Stimulated activated CD4-positive, alpha-beta T cell treated with anti-CD3 and anti-CD28 coated beads, TNF-alpha, amount 100 ng/mL, for 1 hour (primary cell): ENCODE measurements at regions not wholly inside any gene's neighbourhood (a gene's known extent, or its start where the extent isn't known, plus 50 kb on each side); places are given as distances from the start of the nearest gene placed in this dataset.
"Not testable (repeated sequence)": the region's sequence is repeated elsewhere in the genome, so short reads cannot be mapped to it uniquely, and the experiment has no call there.

Experiments
- DNase-seq, 3 donors: peaks; one replicate each; pipeline ENCODE4 v3.0.0-alpha.2; 2020; ENCODE audit warnings: low read depth in 3 of 3, low spot score in 1 of 3

- DNase-seq = no peak
Measured at GRCh38 chr16:82302042-82302727, 132.2 kb upstream of the MPHOSPH6 start.

DNA sequence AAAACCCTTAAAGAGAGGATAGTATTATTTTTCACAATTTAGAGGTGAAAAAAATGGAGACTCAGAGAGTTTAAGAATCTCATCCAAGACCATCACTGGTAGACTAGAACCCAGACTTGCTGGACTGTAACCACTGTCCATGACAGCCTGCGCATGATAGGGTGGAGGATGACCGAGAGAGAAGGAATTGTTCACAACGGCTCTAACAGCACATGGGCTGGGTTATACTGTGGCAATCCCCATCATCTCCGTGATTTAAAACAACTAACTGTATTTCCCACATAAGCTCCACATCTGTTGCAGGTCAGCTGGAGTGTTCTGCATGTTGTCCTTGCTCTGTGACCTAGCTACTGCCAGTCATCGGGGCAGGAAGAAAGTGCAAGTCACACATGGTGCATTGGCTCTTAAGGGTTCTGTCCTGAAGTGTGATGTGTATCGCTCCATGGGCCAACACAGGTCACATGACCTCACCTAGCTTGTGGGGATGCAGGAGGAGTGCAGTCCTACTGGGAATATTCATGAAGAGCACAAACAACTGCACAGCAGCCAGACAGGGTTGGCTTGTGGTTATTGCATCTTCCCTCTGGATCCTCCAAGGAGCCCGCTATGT, 131.2 kb upstream of the MPHOSPH6 start:
- no peak for DNase-seq

- no peak for DNase-seq
Measured at GRCh38 chr16:82300374-82300951, 130.4 kb upstream of the MPHOSPH6 start.

GRCh38 chr16:82298472-82298871, 128.4 kb upstream of the MPHOSPH6 start:
- DNase-seq = no peak

GRCh38 chr16:82295290-82296201, 125.5 kb upstream of the MPHOSPH6 start:
- no peak for DNase-seq

DNA sequence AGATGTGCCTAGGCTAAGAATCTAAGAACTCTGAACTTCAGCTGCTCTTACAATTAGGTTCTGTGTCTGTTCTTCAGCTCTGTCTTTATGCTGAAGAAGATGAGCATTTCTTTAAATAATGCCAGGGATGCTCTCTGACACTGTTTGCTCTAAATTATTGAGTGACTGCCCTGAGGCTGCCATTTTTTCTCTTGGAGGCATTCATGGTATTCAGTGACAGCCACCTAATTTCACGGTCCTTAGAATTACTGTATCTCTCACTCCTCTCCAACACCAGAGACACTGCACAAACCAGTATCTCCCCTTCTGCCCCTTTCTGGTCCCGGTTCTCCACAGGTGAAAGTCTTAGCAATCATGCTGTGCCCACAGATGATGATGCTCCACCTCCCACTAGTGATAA, 123.6 kb upstream of the MPHOSPH6 start:
- DNase-seq = no peak

DNA sequence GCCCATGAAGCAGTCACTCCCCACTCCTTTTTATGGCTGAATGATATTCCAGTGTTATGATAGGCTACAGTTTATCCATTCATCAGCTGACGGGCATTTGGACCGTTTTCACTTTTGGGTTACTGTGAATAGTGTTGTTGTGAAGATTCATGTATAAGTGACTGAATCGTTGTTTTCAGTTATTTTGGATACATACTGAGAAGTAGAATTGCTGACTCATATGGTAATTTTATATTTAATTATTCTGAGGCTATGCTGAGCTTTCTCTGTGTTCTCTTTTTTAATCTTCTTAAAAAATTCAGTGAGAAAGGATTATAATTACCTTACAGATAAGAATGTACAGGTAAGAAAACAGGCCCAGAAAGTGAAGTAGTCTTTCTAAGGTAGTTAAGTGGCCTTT, 117.9 kb upstream of the MPHOSPH6 start:
- DNase-seq = no peak

- DNase-seq = no peak
Measured at GRCh38 chr16:82282662-82283061, 112.6 kb upstream of the MPHOSPH6 start.

- DNase-seq = no peak
Measured at GRCh38 chr16:82281544-82281943, 111.5 kb upstream of the MPHOSPH6 start.

- no peak for DNase-seq
Measured at GRCh38 chr16:82280867-82281266, 110.8 kb upstream of the MPHOSPH6 start.

DNA sequence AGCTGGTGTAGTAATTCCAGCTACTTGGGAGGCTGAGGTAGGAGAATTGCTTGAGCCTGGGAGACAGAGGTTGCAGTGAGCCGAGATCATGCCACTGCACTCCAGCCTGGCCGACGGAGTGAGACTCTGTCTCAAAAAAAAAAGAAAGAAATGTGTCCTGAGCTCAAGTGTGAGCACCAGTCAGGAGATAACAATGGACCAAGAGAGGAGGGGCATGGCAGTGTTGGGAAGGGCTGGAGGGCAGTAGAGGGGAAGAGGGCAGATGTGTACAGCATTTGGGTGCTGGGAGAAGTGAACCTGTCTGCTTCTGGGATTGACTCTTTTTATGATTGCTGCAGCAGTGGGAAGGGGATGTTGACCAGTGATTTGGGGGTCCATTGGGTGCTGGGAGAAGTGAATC, 105.3 kb upstream of the MPHOSPH6 start:
- DNase-seq = not testable (repeated sequence)

DNA sequence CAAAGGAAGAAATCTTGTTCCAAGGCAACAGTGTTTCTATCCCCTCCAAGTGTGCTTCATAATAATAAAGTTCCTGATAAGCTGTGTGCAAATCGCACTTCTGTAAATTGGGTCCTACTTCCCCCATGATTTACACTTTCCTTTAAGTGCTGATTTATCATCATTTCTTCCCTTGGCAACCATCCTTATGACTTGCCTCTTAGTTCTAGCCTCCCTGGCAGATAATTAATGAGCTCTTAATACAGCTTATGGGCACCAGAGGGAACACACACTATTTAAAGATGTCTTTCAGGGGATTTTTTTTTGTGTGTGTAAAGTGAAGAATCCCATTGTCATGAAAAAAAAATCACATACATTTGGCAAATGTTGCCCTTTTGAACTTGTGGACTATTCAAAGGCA, 101.6 kb upstream of the MPHOSPH6 start:
- no peak for DNase-seq

DNA sequence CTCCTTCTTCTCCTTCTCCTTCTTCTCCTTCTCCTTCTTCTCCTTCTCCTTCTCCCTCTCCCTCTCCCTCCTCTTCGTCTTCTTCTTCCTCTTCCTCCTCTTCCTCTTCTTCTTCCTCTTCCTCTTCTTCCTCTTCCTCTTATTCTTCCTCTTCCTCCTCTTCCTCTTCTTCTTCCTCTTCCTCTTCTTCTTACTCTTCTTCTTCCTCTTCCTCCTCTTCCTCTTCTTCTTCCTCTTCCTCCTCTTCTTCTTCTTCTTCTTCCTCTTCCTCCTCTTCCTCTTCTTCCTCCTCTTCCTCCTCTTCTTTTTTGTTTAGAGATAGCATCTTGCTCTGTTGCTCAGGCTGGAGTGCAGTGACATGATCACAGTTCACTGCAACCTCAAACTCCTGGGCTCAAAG, 97.7 kb upstream of the MPHOSPH6 start:
- DNase-seq = not testable (repeated sequence)

DNA sequence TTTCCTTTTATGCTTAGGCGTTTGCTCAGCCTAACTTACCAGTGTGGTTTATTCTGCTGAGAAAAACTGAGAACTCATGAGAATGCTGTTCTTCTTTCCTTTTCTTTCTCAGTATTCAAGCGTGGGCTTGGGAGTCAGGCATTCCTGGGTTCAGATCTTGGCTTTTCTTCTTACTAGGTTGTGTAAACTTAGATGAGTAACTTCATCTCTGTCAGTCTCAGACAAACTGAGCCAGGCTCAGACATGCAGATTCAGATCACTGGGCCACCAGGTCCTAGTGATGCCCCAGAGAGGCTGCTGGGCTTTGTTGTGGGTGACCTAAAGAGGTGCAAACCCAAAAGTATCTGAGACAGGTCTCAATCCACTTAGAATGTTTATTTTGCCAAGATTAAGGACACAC, 95.8 kb upstream of the MPHOSPH6 start:
- no peak for DNase-seq

DNA sequence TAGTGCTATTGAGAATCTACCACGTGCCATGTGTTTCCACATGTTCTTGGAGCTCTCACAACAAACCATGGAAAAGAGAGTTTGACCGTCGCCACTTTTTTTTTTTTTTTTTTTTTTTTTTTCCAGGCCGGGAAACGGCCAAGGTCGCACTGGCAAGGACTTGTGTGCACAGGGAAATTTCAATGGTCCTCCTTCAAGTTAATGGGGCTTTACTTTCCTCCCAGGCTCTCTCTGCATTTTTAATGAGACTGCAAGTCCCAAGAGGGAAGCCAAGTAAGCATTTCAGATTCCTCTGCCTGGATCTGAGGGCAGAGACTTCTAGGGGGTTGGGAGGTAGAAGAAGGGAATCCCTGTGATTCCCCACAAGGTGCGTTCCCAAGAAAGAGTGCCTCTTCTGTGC, 94.7 kb upstream of the MPHOSPH6 start:
- no peak for DNase-seq

- DNase-seq = peak in 2 of 3 donors; percentile 2 to 16
Measured at GRCh38 chr16:82263521-82264143, 93.6 kb upstream of the MPHOSPH6 start.

DNA sequence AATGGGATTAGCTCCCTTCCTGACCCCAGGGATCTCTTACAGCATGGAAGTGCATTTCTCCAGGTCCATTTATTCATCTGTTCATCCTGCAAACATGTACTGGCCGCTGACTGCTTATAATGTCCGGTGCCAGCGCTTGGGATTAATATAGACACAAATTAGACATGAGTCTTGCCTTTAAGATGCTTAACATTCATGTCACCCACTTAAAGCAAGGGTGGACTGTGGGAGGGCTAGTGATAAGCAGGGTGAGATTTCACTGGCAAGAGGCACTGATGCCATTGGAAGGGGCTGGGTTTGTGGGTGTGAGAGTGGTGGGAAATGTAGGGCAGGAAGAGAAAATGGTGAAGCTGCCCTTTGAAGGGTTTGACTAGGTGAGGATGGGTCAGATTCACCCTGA, 92.2 kb upstream of the MPHOSPH6 start:
- DNase-seq = no peak

DNA sequence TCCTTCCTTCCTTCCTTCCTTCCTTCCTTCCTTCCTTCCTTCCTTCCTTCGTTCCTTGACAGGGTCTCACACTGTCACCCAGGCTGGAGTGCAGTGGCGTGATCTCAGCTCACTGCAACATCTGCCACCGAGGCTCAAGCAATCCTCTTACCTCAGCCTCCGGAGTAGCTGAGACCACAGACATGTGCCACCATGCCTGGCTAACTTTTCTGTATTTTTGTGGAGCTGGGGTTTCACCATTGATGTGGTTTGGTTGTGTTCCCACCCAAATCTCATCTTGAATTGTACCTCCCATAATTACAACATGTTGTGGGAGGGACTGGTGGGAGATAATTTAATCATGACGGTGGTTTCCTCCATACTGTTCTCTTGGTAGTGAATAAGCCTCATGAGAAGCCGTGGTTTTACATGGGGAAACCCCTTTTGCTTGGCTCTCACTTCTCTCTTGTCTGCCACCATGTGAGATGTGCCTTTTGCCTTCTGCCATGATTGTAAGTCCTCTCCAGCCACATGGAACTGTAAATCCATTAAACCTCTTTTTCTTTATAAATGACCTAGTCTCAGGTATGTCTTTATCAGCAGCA, 90.3 kb upstream of the MPHOSPH6 start:
- no peak for DNase-seq

GRCh38 chr16:82259731-82260130, 89.7 kb upstream of the MPHOSPH6 start:
- DNase-seq = no peak

DNA sequence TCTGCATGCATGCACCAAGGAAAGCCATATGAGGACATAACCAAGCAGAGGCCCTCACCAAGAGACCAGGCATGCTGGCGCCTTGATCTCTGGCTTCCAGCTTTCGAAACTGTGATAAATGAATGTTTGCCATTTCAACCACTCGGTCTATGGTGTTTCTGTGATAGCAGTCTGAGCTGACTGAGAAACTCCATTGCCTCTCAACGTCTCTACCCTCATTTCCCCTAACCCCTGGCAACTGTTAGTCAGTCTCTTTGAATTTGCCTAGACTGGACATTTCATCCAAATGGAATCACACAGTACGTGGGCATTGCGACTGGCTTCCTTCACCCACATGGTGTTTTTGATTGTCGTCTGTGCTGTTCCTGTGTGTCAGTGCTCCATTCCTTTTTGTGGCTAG, 88.0 kb upstream of the MPHOSPH6 start:
- no peak for DNase-seq

- DNase-seq = no peak
Measured at GRCh38 chr16:82252582-82252981, 82.6 kb upstream of the MPHOSPH6 start.
